Peyer's patch (tissue), 4 donors: ENCODE measurements at regions not wholly inside any gene's neighbourhood (a gene's known extent, or its start where the extent isn't known, plus 50 kb on each side); places are given as distances from the start of the nearest gene placed in this dataset.

ENCODE experiments used
- DNase-seq, 3 donors: peaks; one replicate each; pipeline ENCODE4 v3.0.0-alpha.2; 2017 to 2019
- H3K27ac ChIP-seq, 4 donors: fragments of 200-600 bp; sonication (generic); one replicate each; pipeline ENCODE4 v1.5.1; 2016 to 2019
- H3K27me3 ChIP-seq, 2 donors: fragments of 200-600 bp; sonication (generic); one replicate each; pipeline ENCODE4 v1.5.1; 2019
- H3K36me3 ChIP-seq, 3 donors: fragments of 200-600 bp; sonication (generic); one replicate each; pipeline ENCODE4 v1.5.1; 2016 to 2019
- H3K4me1 ChIP-seq, 4 donors: fragments of 200-600 bp; sonication (generic); one replicate each; pipeline ENCODE4 v1.5.1; 2016 to 2019
- H3K4me3 ChIP-seq, 4 donors: fragments of 200-600 bp; sonication (generic); 1 replicate in 3 of 4; 2 replicates in 1 of 4; pipeline ENCODE4 v1.5.1; 2016 to 2019; ENCODE audit warnings: mild to moderate bottlenecking in 1 of 4
- H3K9me3 ChIP-seq, 4 donors: fragments of 200-600 bp; sonication (generic); one replicate each; pipeline ENCODE4 v1.5.1; 2016 to 2019; ENCODE audit warnings: mild to moderate bottlenecking in 1 of 4
- POLR2A ChIP-seq, 2 donors: fragments of 450-650 bp; IDR thresholded peaks; one replicate each; pipeline ENCODE4 v1.5.1; 2017; ENCODE audit warnings: antibody characterized with exemption in 2 of 2, mild to moderate bottlenecking in 2 of 2, moderate library complexity in 2 of 2
- TF ChIP-seq, protein P1 (sequence below), 6 experiments: fragments of 450-650 bp in 4 of 6; fragments of 200-600 bp in 2 of 6; sonication (generic) in 1 of 6; IDR thresholded peaks; one replicate each; pipeline ENCODE4 v1.5.1; 2017 to 2019; ENCODE audit warnings: antibody characterized with exemption in 6 of 6, mild to moderate bottlenecking in 3 of 6, moderate library complexity in 1 of 6

- no peak for DNase-seq
- Histone ChIP-seq H3K9me3 (no peaks in the 10 kb centered on the region), H3K27me3 (no peaks in the 10 kb centered on the region), H3K36me3 (no peaks in the 10 kb centered on the region), H3K27ac (no peak overlapping the region), H3K4me1 (no peaks in the 10 kb centered on the region), H3K4me3 (no peak overlapping the region)
- TF ChIP-seq, protein P1, sequence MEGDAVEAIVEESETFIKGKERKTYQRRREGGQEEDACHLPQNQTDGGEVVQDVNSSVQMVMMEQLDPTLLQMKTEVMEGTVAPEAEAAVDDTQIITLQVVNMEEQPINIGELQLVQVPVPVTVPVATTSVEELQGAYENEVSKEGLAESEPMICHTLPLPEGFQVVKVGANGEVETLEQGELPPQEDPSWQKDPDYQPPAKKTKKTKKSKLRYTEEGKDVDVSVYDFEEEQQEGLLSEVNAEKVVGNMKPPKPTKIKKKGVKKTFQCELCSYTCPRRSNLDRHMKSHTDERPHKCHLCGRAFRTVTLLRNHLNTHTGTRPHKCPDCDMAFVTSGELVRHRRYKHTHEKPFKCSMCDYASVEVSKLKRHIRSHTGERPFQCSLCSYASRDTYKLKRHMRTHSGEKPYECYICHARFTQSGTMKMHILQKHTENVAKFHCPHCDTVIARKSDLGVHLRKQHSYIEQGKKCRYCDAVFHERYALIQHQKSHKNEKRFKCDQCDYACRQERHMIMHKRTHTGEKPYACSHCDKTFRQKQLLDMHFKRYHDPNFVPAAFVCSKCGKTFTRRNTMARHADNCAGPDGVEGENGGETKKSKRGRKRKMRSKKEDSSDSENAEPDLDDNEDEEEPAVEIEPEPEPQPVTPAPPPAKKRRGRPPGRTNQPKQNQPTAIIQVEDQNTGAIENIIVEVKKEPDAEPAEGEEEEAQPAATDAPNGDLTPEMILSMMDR (IDR thresholded peaks at IDR 0.05), result no peak
- no peak for TF ChIP-seq POLR2A (IDR thresholded peaks at IDR 0.05)
Measured at GRCh38 chr13:79160818-79161217, 245.2 kb downstream of the RBM26 start.

DNA sequence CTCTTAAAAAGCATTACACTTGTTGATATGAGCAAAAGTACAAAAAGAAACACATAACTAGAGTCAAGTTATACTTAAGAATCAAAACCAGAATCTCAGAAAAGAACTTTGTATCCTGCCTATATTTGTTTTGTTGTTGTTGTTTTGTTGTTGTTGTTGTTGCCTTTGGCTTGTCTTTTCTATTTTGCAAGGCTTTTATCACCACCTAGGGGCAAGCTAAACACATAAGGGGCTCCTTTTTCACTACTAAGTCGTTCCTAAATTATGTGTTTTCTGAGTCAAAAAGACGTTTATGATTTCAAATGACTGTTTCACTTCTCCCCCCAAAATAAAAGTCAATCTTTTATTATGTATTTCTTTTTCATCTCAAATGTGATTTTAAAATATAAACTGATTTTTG is 250.2 kb downstream of the RBM26 start:
- Histone ChIP-seq H3K27ac (no peak overlapping the region), H3K4me3 (no peak overlapping the region), H3K9me3 (no peaks in the 10 kb centered on the region), H3K36me3 (no peaks in the 10 kb centered on the region), H3K27me3 (no peaks in the 10 kb centered on the region), H3K4me1 (no peaks in the 10 kb centered on the region)
- TF ChIP-seq, protein P1 (IDR thresholded peaks at IDR 0.05), result no peak
- TF ChIP-seq POLR2A (IDR thresholded peaks at IDR 0.05), result no peak
- DNase-seq, result no peak

DNA sequence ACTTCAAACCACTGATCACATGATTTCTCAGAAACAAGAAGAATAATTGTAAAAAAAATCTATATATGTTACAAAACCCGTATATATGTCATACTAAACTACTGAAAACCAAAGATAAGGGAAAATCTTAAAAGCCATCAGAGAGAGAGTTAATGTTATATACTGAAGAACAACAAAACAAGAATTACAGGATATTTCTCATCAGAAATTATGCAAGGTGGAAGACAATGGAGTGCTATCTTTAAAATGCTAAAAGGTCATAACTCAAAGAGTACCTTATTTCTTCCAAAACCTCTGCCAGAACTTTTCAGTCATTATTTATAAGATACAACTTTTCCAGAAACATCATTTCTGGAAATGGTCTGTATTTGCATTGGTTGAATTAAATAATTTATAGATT is 256.8 kb downstream of the RBM26 start:
- Histone ChIP-seq H3K27ac (no peak overlapping the region), H3K27me3 (no peaks in the 10 kb centered on the region), H3K36me3 (no peaks in the 10 kb centered on the region), H3K4me1 (no peaks in the 10 kb centered on the region), H3K9me3 (no peaks in the 10 kb centered on the region), H3K4me3 (no peak overlapping the region)
- TF ChIP-seq, protein P1 (IDR thresholded peaks at IDR 0.05), result no peak
- TF ChIP-seq POLR2A (IDR thresholded peaks at IDR 0.05), result no peak
- DNase-seq, result no peak

DNA sequence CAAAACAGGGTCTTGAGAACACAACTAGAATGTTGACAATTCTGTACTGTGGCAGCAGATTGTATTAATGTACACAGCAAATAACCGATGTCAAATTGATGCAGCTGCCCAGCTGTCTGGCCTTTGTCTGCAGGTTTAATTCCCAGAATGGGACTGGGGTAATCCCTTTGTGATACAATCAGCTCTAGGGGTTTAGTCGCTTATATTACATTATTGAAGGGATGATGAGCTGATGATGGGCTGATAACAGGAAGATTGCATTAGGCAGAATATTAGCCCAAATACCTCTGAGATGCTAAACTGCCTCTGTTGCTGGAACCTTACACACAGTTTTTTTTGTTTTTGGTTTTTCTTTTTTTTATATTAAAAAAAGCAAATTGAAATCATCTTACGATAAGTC is 265.0 kb downstream of the RBM26 start:
- H3K36me3 ChIP-seq, result no peaks in the 10 kb centered on the region
- no peaks in the 10 kb centered on the region for H3K4me1 ChIP-seq
- H3K27ac ChIP-seq, result no peak overlapping the region
- no peak for DNase-seq
- H3K4me3 ChIP-seq, result no peak overlapping the region
- no peaks in the 10 kb centered on the region for H3K9me3 ChIP-seq
- no peak for TF ChIP-seq POLR2A (IDR thresholded peaks at IDR 0.05)
- TF ChIP-seq, protein P1 (IDR thresholded peaks at IDR 0.05), result no peak
- H3K27me3 ChIP-seq, result no peaks in the 10 kb centered on the region

- no peak overlapping the region for H3K4me3 ChIP-seq
- no peaks in the 10 kb centered on the region for H3K27me3 ChIP-seq
- no peaks in the 10 kb centered on the region for H3K4me1 ChIP-seq
- no peak for TF ChIP-seq POLR2A (IDR thresholded peaks at IDR 0.05)
- TF ChIP-seq, protein P1 (IDR thresholded peaks at IDR 0.05), result no peak
- H3K36me3 ChIP-seq, result no peaks in the 10 kb centered on the region
- H3K9me3 ChIP-seq, result no peaks in the 10 kb centered on the region
- DNase-seq, result no peak
- no peak overlapping the region for H3K27ac ChIP-seq
Measured at GRCh38 chr13:79128158-79128557, 277.9 kb downstream of the RBM26 start.

DNA sequence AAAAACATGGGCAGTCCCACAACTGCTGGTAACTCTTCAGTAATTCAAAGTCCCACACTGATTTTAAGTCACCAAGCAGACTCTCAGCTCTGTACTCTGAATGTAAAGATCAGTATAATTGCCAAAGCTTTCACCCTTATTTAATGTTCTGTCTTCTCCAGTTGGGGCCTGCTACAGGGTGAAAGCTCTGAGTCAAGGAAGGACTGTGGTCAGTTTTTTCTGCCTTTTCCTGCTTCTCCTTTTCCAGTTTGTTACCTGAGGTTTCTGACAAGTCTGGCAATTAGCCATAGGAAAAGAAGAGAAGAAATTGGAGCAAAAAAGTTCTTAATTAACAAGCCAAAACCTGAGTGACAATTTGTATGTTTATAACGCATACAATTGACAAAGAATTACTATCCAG is 279.3 kb downstream of the RBM26 start:
- Histone ChIP-seq H3K27me3 (no peaks in the 10 kb centered on the region), H3K4me1 (no peaks in the 10 kb centered on the region), H3K9me3 (no peaks in the 10 kb centered on the region), H3K27ac (no peak overlapping the region), H3K36me3 (no peaks in the 10 kb centered on the region), H3K4me3 (no peak overlapping the region)
- DNase-seq, result no peak
- no peak for TF ChIP-seq POLR2A (IDR thresholded peaks at IDR 0.05)
- TF ChIP-seq, protein P1 (IDR thresholded peaks at IDR 0.05), result no peak
